ENCODE measurements at regions not wholly inside any gene's neighbourhood (a gene's known extent, or its start where the extent isn't known, plus 50 kb on each side); places are given as distances from the start of the nearest gene placed in this dataset.
"Not testable (repeated sequence)": the region's sequence is repeated elsewhere in the genome, so short reads cannot be mapped to it uniquely, and the experiment has no call there.

DNA sequence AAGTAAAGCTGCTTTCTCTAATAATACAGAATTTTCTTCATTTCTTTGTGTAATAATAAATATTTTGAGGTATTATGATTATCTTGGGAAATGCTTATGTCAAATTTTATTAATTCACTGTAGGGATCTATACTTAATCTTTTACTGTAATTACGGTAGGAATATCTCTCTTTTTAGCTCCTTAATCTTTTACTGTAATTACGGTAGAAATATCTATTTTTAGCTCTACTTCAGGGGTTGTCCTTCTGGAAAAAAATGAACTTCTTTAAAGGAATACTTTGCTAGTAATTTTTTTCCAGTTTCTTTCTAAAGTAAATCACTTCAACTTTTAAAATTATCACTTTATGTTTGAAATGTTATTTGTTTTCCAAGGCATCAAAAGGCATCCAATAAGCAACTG lies 2229.4 kb upstream of the AGA start:
- intact Hi-C loops (cut with DNase I) = no loop called here
- H3K27ac ChIP-seq (ENCODE audit: low read depth in 2 of 2, low read length in 2 of 2) = no peak overlapping the region
- TF ChIP-seq, protein P1, sequence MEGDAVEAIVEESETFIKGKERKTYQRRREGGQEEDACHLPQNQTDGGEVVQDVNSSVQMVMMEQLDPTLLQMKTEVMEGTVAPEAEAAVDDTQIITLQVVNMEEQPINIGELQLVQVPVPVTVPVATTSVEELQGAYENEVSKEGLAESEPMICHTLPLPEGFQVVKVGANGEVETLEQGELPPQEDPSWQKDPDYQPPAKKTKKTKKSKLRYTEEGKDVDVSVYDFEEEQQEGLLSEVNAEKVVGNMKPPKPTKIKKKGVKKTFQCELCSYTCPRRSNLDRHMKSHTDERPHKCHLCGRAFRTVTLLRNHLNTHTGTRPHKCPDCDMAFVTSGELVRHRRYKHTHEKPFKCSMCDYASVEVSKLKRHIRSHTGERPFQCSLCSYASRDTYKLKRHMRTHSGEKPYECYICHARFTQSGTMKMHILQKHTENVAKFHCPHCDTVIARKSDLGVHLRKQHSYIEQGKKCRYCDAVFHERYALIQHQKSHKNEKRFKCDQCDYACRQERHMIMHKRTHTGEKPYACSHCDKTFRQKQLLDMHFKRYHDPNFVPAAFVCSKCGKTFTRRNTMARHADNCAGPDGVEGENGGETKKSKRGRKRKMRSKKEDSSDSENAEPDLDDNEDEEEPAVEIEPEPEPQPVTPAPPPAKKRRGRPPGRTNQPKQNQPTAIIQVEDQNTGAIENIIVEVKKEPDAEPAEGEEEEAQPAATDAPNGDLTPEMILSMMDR (IDR thresholded peaks at IDR 0.05; ENCODE audit: borderline replicate concordance, extremely low read depth, insufficient read depth) = no peak
- no peaks in the 10 kb centered on the region for H3K36me3 ChIP-seq (ENCODE audit: control insufficient read depth in 2 of 3, insufficient read depth in 3 of 3, low read length in 3 of 3)
- H3K4me1 ChIP-seq (ENCODE audit: control insufficient read depth in 2 of 3, insufficient read depth in 2 of 3, low read depth in 1 of 3, low read length in 3 of 3) = no peaks in the 10 kb centered on the region
- peak; percentile 3 for FAIRE-seq
- H3K9me3 ChIP-seq (ENCODE audit: control insufficient read depth in 2 of 3, insufficient read depth in 1 of 3, low read length in 3 of 3) = no peaks in the 10 kb centered on the region
- DNase-seq = no peak
- no peak overlapping the region for H3K4me3 ChIP-seq (ENCODE audit: low read length in 3 of 3)
- H3K9ac ChIP-seq (ENCODE audit: low read length in 3 of 3) = no peak overlapping the region
- H3K27me3 ChIP-seq (ENCODE audit: control insufficient read depth, insufficient read depth, low read length) = no peaks in the 10 kb centered on the region

DNA sequence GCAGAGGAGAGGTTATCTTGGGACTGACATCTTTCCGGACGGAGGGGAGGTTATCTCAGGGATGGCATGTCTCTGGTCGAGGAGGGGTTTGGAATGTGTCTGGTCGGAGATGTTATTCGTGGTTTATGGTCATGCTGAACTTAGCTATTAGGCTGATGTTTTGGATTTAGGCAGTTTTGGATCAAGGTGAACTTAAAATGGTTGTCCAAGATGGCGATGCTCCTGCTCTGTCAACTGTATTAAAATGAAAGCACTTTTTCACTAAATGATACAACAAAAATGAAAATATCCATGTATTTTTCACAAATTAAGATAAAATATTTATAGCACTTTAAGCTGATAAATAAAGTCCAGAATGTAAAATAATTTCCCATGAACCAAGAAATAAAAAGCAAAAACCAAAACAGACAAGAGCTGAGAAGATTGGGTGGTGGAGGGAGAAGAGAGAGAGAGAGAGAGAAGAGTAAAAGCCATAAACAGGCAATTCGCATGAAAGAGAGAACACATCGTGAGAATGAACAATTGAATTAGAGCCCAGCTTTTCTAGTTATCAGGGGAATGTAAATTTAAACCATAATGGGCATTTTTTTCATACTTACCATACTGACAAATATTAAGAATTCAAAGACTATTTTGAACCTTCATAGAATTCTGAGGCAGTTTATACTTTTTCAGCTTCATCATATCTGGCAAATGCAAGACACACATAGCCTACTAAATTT lies 2236.0 kb upstream of the AGA start:
- no peaks in the 10 kb centered on the region for H3K27me3 ChIP-seq (ENCODE audit: control insufficient read depth, insufficient read depth, low read length)
- intact Hi-C loops (cut with DNase I) = no loop called here
- DNase-seq (no peak), FAIRE-seq (no peak)
- H3K9me3 ChIP-seq (ENCODE audit: control insufficient read depth in 2 of 3, insufficient read depth in 1 of 3, low read length in 3 of 3) = peaks cover 0 to 4% (median 0%) of the 10 kb centered on the region in 3 donors
- H3K27ac ChIP-seq (ENCODE audit: low read depth in 2 of 2, low read length in 2 of 2) = no peak overlapping the region
- no peak overlapping the region for H3K9ac ChIP-seq (ENCODE audit: low read length in 3 of 3)
- no peaks in the 10 kb centered on the region for H3K4me1 ChIP-seq (ENCODE audit: control insufficient read depth in 2 of 3, insufficient read depth in 2 of 3, low read depth in 1 of 3, low read length in 3 of 3)
- H3K4me3 ChIP-seq (ENCODE audit: low read length in 3 of 3) = no peak overlapping the region
- no peaks in the 10 kb centered on the region for H3K36me3 ChIP-seq (ENCODE audit: control insufficient read depth in 2 of 3, insufficient read depth in 3 of 3, low read length in 3 of 3)
- TF ChIP-seq, protein P1 (IDR thresholded peaks at IDR 0.05; ENCODE audit: borderline replicate concordance, extremely low read depth, insufficient read depth) = no peak

DNA sequence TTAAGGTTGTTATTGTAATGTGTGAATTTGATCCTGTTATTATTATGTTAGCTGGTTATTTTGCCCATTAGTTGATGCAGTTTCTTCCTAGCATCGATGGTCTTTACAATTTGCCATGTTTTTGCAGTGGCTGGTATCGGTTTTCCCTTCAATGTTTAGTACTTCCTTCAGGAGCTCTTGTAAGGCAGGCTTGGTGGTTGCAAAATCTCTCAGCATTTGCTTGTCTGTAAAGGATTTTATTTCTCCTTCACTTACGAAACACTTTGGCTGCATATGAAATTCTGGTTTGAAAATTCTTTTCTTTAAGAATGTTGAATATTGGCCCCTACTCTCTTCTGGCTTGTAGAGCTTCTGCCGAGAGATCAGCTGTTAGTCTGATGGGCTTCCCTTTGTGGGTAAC lies 2241.4 kb upstream of the AGA start:
- H3K9ac ChIP-seq (ENCODE audit: low read length in 3 of 3); H3K4me3 ChIP-seq (ENCODE audit: low read length in 3 of 3); H3K27ac ChIP-seq (ENCODE audit: low read depth in 2 of 2, low read length in 2 of 2); H3K27me3 ChIP-seq (ENCODE audit: control insufficient read depth, insufficient read depth, low read length); DNase-seq; FAIRE-seq; H3K36me3 ChIP-seq (ENCODE audit: control insufficient read depth in 2 of 3, insufficient read depth in 3 of 3, low read length in 3 of 3); H3K9me3 ChIP-seq (ENCODE audit: control insufficient read depth in 2 of 3, insufficient read depth in 1 of 3, low read length in 3 of 3); H3K4me1 ChIP-seq (ENCODE audit: control insufficient read depth in 2 of 3, insufficient read depth in 2 of 3, low read depth in 1 of 3, low read length in 3 of 3); intact Hi-C loops (cut with DNase I): not testable (repeated sequence)

DNA sequence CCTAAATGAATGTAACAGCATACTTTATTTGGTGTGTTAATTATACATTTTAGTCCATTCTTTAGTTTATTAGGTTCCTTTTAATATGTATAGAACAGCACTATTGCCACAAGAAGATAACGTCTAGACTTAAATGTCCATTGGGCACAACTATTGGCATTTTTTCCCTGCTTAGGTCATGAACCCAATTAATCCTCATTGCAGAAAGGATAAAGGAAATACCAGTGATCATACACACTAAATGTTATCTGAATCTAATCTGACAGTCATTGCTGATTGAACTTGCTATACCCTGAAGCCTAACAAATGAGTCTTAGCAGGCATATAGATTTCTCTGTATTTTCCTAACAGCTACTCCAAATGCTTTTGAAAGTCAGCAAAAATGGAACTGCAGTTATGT lies 2250.0 kb upstream of the AGA start:
- Histone ChIP-seq H3K27me3 (ENCODE audit: control insufficient read depth, insufficient read depth, low read length) (no peaks in the 10 kb centered on the region), H3K4me3 (ENCODE audit: low read length in 3 of 3) (no peak overlapping the region), H3K9me3 (ENCODE audit: control insufficient read depth in 2 of 3, insufficient read depth in 1 of 3, low read length in 3 of 3) (no peaks in the 10 kb centered on the region), H3K27ac (ENCODE audit: low read depth in 2 of 2, low read length in 2 of 2) (no peak overlapping the region), H3K4me1 (ENCODE audit: control insufficient read depth in 2 of 3, insufficient read depth in 2 of 3, low read depth in 1 of 3, low read length in 3 of 3) (no peaks in the 10 kb centered on the region), H3K9ac (ENCODE audit: low read length in 3 of 3) (no peak overlapping the region), H3K36me3 (ENCODE audit: control insufficient read depth in 2 of 3, insufficient read depth in 3 of 3, low read length in 3 of 3) (no peaks in the 10 kb centered on the region)
- intact Hi-C loops (cut with DNase I) = no loop called here
- no peak for FAIRE-seq
- TF ChIP-seq, protein P1 (IDR thresholded peaks at IDR 0.05; ENCODE audit: borderline replicate concordance, extremely low read depth, insufficient read depth) = no peak
- no peak for DNase-seq

All from kidney (tissue), 13 donors.